GM12878 (cell line): ENCODE measurements at regions not wholly inside any gene's neighbourhood (a gene's known extent, or its start where the extent isn't known, plus 50 kb on each side); places are given as distances from the start of the nearest gene placed in this dataset.

Source experiments
- CREB1 ChIP-seq: IDR thresholded peaks from 2 replicates; pipeline ENCODE4 v1.6.1; 2012; ENCODE audit warnings: low read depth, mild to moderate bottlenecking, inconsistent platforms
- CREM ChIP-seq: IDR thresholded peaks from 2 replicates; pipeline ENCODE4 v1.6.1; 2014; ENCODE audit warnings: antibody characterized with exemption, low read depth
- CTCF ChIP-seq, 3 experiments: IDR thresholded peaks in 2 of 3; conservative IDR thresholded peaks in 1 of 3; 2 replicates each; pipeline ENCODE4 v1.5.1; 2011; ENCODE audit warnings: low read depth in 3 of 3, low read length in 3 of 3, mild to moderate bottlenecking in 3 of 3, control low read depth in 2 of 3, moderate library complexity in 2 of 3, inconsistent platforms in 1 of 3, mixed read lengths in 1 of 3; ENCODE audit not compliant: control insufficient read depth in 2 of 3, insufficient read depth in 1 of 3; ENCODE audit errors: extremely low read depth in 1 of 3
- EZH2 ChIP-seq: IDR thresholded peaks from 2 replicates; pipeline ENCODE4 v1.6.1; 2012; ENCODE audit warnings: low read depth, mild to moderate bottlenecking, control low read depth, inconsistent platforms, low read length, borderline replicate concordance; ENCODE audit not compliant: control insufficient read depth
- JUNB ChIP-seq: IDR thresholded peaks from 2 replicates; pipeline ENCODE4 v1.6.1; 2016; ENCODE audit warnings: antibody characterized with exemption, mild to moderate bottlenecking
- MAX ChIP-seq: IDR thresholded peaks from 2 replicates; pipeline ENCODE4 v1.6.1; 2012; ENCODE audit warnings: low read depth, low read length, improper control_type of control experiment
- PBX3 ChIP-seq: IDR thresholded peaks from 2 replicates; pipeline ENCODE4 v1.6.1; 2011; ENCODE audit warnings: mild to moderate bottlenecking, low read depth, low read length, moderate library complexity; ENCODE audit not compliant: insufficient replicate concordance
- POLR2A ChIP-seq: IDR thresholded peaks from 2 replicates; pipeline ENCODE4 v1.6.1; 2011; ENCODE audit warnings: low read depth, mild to moderate bottlenecking, low read length
- POLR2AphosphoS5 ChIP-seq: IDR thresholded peaks from 2 replicates; pipeline ENCODE4 v1.6.1; 2011; ENCODE audit warnings: mild to moderate bottlenecking, low read length, inconsistent platforms
- RBBP5 ChIP-seq: fragments of 200-600 bp; sonication (generic); conservative IDR thresholded peaks from 2 replicates; pipeline ENCODE4 v1.6.1; 2016
- REST ChIP-seq: IDR thresholded peaks from 2 replicates; pipeline ENCODE4 v1.6.1; 2012; ENCODE audit warnings: mild to moderate bottlenecking, low read depth, low read length
- ZBTB33 ChIP-seq: fragments of 450-650 bp; IDR thresholded peaks from 2 replicates; pipeline ENCODE4 v1.6.1; 2017; ENCODE audit warnings: mild to moderate bottlenecking

- TF ChIP-seq PBX3 (no peak), MAX (no peak), REST (no peak), CTCF (IDR thresholded peaks at IDR 0.05 in 2 of 3, conservative IDR thresholded peaks at IDR 0.05 in 1 of 3; ENCODE audit: control insufficient read depth in 2 of 3, extremely low read depth in 1 of 3, insufficient read depth in 1 of 3, low read depth in 3 of 3, low read length in 3 of 3) (no peak), POLR2A (no peak), ZBTB33 (no peak), CREM (no peak), JUNB (no peak), CREB1 (no peak), POLR2AphosphoS5 (no peak), RBBP5 (no peak), EZH2 (no peak)
Observed at GRCh38 chr3:182138393-182138792, 426.7 kb downstream of the SOX2 start.
